ENCODE measurements at regions not wholly inside any gene's neighbourhood (a gene's known extent, or its start where the extent isn't known, plus 50 kb on each side); places are given as distances from the start of the nearest gene placed in this dataset.

- ATAC-seq, result no peak
- TF ChIP-seq TSHZ2 (CRISPR knock-in tag; IDR thresholded peaks at IDR 0.05) (no peak), ESRRG (CRISPR knock-in tag; IDR thresholded peaks at IDR 0.05) (no peak), ZFP30 (CRISPR knock-in tag; IDR thresholded peaks at IDR 0.05) (no peak), OSR1 (CRISPR knock-in tag; IDR thresholded peaks at IDR 0.05) (no peak), TOX (CRISPR knock-in tag; IDR thresholded peaks at IDR 0.05; ENCODE audit: borderline replicate concordance) (no peak), ISL1 (CRISPR knock-in tag; IDR thresholded peaks at IDR 0.05) (no peak)
These were observed 495.3 kb upstream of the CDH6 start for GRCh38 chr5:30698217-30698616.

GRCh38 chr5:30693326-30693725 lies 500.2 kb upstream of the CDH6 start:
- no peak for TF ChIP-seq PATZ1 (CRISPR knock-in tag; IDR thresholded peaks at IDR 0.05; ENCODE audit: borderline replicate concordance)
- ATAC-seq, result no peak

- ATAC-seq, result no peak
- TF ChIP-seq ZNF70 (CRISPR knock-in tag; IDR thresholded peaks at IDR 0.05), result no peak
These were observed 502.6 kb upstream of the CDH6 start for GRCh38 chr5:30690931-30691330.

- no peak for ATAC-seq
- TF ChIP-seq RARB (CRISPR knock-in tag; IDR thresholded peaks at IDR 0.05) (no peak), CREB5 (CRISPR knock-in tag; IDR thresholded peaks at IDR 0.05; ENCODE audit: low read depth) (no peak), TSHZ2 (CRISPR knock-in tag; IDR thresholded peaks at IDR 0.05) (no peak)
These were observed 506.0 kb upstream of the CDH6 start for GRCh38 chr5:30687461-30687860.

GRCh38 chr5:30686530-30686929 lies 507.0 kb upstream of the CDH6 start:
- TF ChIP-seq GLIS3 (CRISPR knock-in tag; IDR thresholded peaks at IDR 0.05), result no peak
- TF ChIP-seq SNAI2 (CRISPR knock-in tag; IDR thresholded peaks at IDR 0.05), result no peak
- TF ChIP-seq TOX (CRISPR knock-in tag; IDR thresholded peaks at IDR 0.05; ENCODE audit: borderline replicate concordance), result no peak
- TF ChIP-seq ZNF70 (CRISPR knock-in tag; IDR thresholded peaks at IDR 0.05), result no peak
- no peak for TF ChIP-seq TCF4 (CRISPR knock-in tag; IDR thresholded peaks at IDR 0.05; ENCODE audit: borderline replicate concordance)
- TF ChIP-seq POU6F1 (CRISPR knock-in tag; IDR thresholded peaks at IDR 0.05; ENCODE audit: borderline replicate concordance, low read depth), result no peak
- no peak for TF ChIP-seq CSRNP3 (CRISPR knock-in tag; IDR thresholded peaks at IDR 0.05)
- no peak for TF ChIP-seq BACH2 (CRISPR knock-in tag; IDR thresholded peaks at IDR 0.05; ENCODE audit: borderline replicate concordance)
- TF ChIP-seq ZNF565 (CRISPR knock-in tag; conservative IDR thresholded peaks at IDR 0.05; ENCODE audit: low read depth), result no peak
- no peak for TF ChIP-seq RARB (CRISPR knock-in tag; IDR thresholded peaks at IDR 0.05)
- no peak for TF ChIP-seq PPARA (CRISPR knock-in tag; IDR thresholded peaks at IDR 0.05; ENCODE audit: borderline replicate concordance)
- no peak for TF ChIP-seq OSR1 (CRISPR knock-in tag; IDR thresholded peaks at IDR 0.05)
- TF ChIP-seq ISL1 (CRISPR knock-in tag; IDR thresholded peaks at IDR 0.05), result no peak
- TF ChIP-seq PATZ1 (CRISPR knock-in tag; IDR thresholded peaks at IDR 0.05; ENCODE audit: borderline replicate concordance), result no peak
- no peak for TF ChIP-seq CSDC2 (CRISPR knock-in tag; IDR thresholded peaks at IDR 0.05)
- TF ChIP-seq ZFP30 (CRISPR knock-in tag; IDR thresholded peaks at IDR 0.05), result no peak
- no peak for TF ChIP-seq ZNF8 (CRISPR knock-in tag; IDR thresholded peaks at IDR 0.05)
- ATAC-seq, result no peak

Data from SK-N-SH treated with all-trans-retinoic acid at 6 μM for 48 hours (cell line).